ENCODE measurements at regions not wholly inside any gene's neighbourhood (a gene's known extent, or its start where the extent isn't known, plus 50 kb on each side); places are given as distances from the start of the nearest gene placed in this dataset.

DNA sequence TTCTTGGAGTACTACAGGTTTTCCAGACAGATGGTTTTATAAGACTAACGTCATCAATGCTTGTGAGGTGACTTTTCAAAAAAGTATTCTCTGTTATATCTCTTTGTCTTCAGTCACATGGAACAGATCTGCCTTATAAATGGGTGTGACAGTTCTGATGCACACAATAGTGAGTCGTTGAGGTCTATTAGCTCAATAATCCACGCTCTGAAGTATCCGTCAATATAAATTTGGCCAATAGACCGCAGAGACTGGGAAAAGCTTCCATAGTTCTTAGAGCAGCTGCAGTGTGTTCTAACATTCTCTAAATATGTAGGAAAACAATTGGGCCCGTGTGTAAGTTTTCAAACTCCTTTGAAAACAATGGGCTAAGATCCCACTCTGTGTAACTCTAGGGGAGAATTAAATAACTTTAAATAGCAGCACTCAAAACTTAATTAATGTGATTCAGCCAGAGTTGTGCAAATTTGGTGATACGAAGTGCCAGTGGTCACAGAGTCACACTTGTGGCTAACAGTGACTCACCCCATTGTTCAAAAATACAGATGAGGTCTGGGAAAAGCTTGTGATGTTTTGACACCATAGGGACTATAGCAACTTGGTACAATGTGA, 316.0 kb downstream of the LMO4 start:
- intact Hi-C loops (cut with DNase I): no loop called here
- peak overlapping the region; percentile 60 for H3K27ac ChIP-seq
- TF ChIP-seq CTCF (IDR thresholded peaks at IDR 0.05) (no peak), POLR2AphosphoS5 (IDR thresholded peaks at IDR 0.05; ENCODE audit: insufficient read depth in 1 of 2, low read depth in 1 of 2) (peak in 1 of 2 donors; percentile 83)

DNA sequence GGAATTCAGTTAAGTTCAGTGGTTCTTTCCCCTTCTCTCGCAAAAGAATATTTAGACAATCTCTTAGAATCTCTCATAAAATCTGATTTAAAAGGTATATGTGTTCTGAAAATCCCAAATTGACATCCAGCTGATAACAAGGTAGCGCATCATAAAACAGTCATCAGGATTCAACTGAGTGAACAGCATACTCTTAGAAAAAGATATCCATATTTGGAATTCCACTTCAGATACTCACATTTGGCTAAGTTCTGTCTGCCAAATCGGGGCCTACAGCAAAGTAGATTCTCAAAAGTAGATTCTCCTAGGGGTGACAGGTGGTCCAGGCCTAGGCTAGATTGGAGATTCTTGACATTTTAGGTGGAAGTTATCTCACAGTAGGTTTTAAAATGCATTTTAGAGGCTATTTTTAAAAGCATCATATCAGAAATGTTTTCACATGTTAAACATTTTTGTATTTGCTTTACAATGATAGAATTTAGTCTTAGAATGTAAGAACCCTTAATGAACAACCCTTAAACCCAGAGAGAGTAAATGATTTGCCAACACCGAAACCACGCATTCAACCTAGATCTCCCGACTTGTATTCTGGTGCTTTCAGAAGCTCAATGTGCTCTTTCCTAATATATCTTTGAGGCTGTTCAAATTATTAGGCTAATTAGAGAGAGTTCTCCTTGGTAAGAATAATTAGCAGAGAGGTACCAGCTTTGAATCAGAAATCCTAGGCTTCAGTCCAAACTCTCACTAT, 318.9 kb downstream of the LMO4 start:
- DNase-seq (ENCODE audit: extremely low spot score in 2 of 2): no peak
- no peak for TF ChIP-seq POLR2AphosphoS5 (IDR thresholded peaks at IDR 0.05; ENCODE audit: insufficient read depth in 1 of 2, low read depth in 1 of 2)
- no peak for TF ChIP-seq CTCF (IDR thresholded peaks at IDR 0.05)
- no peak for TF ChIP-seq POLR2A (IDR thresholded peaks at IDR 0.05)
- H3K27ac ChIP-seq: no peak overlapping the region
- no peaks in the 10 kb centered on the region for H3K27me3 ChIP-seq
- no peaks in the 10 kb centered on the region for H3K9me3 ChIP-seq
- peaks cover 24% of the 10 kb centered on the region for H3K4me1 ChIP-seq
- intact Hi-C loops (cut with DNase I): no loop called here
- no peak overlapping the region for H3K4me3 ChIP-seq
- no peaks in the 10 kb centered on the region for H3K36me3 ChIP-seq

More for the DNA sequence above, 316.0 kb downstream of the LMO4 start:
- Histone ChIP-seq H3K36me3 (no peaks in the 10 kb centered on the region), H3K4me3 (no peak overlapping the region), H3K27me3 (no peaks in the 10 kb centered on the region), H3K4me1 (peaks cover 25% of the 10 kb centered on the region), H3K9me3 (no peaks in the 10 kb centered on the region)
- DNase-seq (ENCODE audit: extremely low spot score in 2 of 2): no peak

DNA sequence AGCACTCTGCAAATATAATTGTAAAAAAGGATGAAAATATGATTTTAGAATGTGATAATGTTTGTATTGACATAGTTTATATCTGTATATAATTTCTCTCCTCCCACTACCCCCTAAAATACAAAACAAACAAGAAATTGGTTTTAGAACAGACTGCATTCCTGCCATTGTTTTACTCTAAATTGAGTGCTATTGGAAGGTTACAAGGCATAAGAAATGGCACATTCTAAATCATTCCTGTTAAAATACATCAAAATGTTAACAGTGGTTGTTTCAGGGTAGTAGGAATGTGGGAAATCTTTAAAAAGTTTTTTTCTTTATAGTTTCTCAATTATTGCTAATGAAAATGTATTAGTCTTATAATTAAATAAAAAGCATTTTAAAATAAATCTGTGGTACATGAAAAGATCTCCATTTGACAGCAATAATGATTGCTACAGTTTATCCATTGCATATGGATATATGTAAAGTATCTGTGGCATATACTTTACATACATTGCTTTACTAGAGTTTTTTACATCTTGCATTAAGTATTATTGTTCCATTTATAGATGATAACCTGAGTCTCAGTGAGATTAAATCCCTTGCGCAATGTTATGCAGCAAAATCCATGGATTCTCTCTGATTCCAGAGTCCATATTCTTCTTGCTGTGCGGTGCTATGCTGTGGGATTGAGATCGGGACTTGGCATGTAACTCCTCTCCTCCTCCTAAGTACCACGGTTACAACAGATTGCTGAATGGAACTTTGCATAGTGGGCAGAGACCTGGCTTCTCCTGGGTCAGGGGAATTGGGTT, 319.8 kb downstream of the LMO4 start:
- Histone ChIP-seq H3K4me1 (peaks cover 15% of the 10 kb centered on the region), H3K9me3 (no peaks in the 10 kb centered on the region), H3K36me3 (no peaks in the 10 kb centered on the region), H3K27ac (no peak overlapping the region), H3K4me3 (no peak overlapping the region), H3K27me3 (no peaks in the 10 kb centered on the region)
- intact Hi-C loops (cut with DNase I): no loop called here
- DNase-seq (ENCODE audit: extremely low spot score in 2 of 2): no peak
- TF ChIP-seq CTCF (IDR thresholded peaks at IDR 0.05): no peak
- TF ChIP-seq POLR2AphosphoS5 (IDR thresholded peaks at IDR 0.05; ENCODE audit: insufficient read depth in 1 of 2, low read depth in 1 of 2): no peak
- TF ChIP-seq POLR2A (IDR thresholded peaks at IDR 0.05): no peak

DNA sequence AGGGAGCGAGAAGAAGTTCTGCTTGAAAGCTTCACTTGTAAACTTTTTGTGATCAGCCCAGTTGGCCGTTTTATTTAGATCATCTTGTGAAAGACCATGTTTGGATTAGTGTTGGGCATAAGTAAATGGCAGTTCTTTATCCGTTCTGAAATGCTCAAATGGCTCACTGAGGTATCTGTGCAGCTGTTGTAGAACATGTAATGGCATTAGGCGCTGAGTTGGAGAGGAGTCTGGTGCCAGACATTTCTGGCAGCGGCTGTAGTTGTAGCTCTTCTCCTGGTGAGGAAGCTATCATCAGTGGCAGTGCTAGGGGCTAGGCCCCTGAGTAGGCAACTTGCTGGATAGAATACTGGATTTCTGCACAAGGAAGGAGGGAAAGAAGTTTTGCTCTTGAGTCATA, 321.6 kb downstream of the LMO4 start:
- no peak overlapping the region for H3K4me3 ChIP-seq
- no peaks in the 10 kb centered on the region for H3K4me1 ChIP-seq
- no peak for DNase-seq (ENCODE audit: extremely low spot score in 2 of 2)
- no peak overlapping the region for H3K27ac ChIP-seq
- TF ChIP-seq POLR2AphosphoS5 (IDR thresholded peaks at IDR 0.05; ENCODE audit: insufficient read depth in 1 of 2, low read depth in 1 of 2) (no peak), CTCF (IDR thresholded peaks at IDR 0.05) (no peak), POLR2A (IDR thresholded peaks at IDR 0.05) (no peak)
- H3K36me3 ChIP-seq: no peaks in the 10 kb centered on the region
- no peaks in the 10 kb centered on the region for H3K27me3 ChIP-seq
- H3K9me3 ChIP-seq: no peaks in the 10 kb centered on the region
- intact Hi-C loops (cut with DNase I): no loop called here
